ENCODE measurements at regions not wholly inside any gene's neighbourhood (a gene's known extent, or its start where the extent isn't known, plus 50 kb on each side); places are given as distances from the start of the nearest gene placed in this dataset.
"Not testable (repeated sequence)": the region's sequence is repeated elsewhere in the genome, so short reads cannot be mapped to it uniquely, and the experiment has no call there.

- H3K4me1 ChIP-seq (ENCODE audit: control insufficient read depth in 2 of 2, insufficient read depth in 2 of 2, low read length in 2 of 2), result no peaks in the 10 kb centered on the region
- no peak for DNase-seq (ENCODE audit: low read depth in 6 of 9, low spot score in 9 of 9)
- no peak overlapping the region for H3K27ac ChIP-seq (ENCODE audit: low read depth in 1 of 2, low read length in 1 of 2)
- no peaks in the 10 kb centered on the region for H3K27me3 ChIP-seq (ENCODE audit: control insufficient read depth in 2 of 2, insufficient read depth in 1 of 2, low read length in 1 of 2)
- no peak overlapping the region for H3K4me3 ChIP-seq (ENCODE audit: low read length in 2 of 2)
- WGBS, result 91% methylated on average over 6 of the region's 6 CpGs
- no peaks in the 10 kb centered on the region for H3K36me3 ChIP-seq (ENCODE audit: control insufficient read depth in 2 of 2, insufficient read depth in 2 of 2, low read length in 1 of 2)
- no peaks in the 10 kb centered on the region for H3K9me3 ChIP-seq (ENCODE audit: control insufficient read depth in 2 of 2, insufficient read depth in 1 of 2, low read length in 1 of 2)
These were observed 514.2 kb downstream of the SOX6 start for GRCh38 chr11:15841931-15842740.

GRCh38 chr11:15843309-15843872, 513.0 kb downstream of the SOX6 start:
- DNase-seq (ENCODE audit: low read depth in 6 of 9, low spot score in 9 of 9), result no peak
- WGBS, result 41% methylated on average over 10 of the region's 10 CpGs
- Histone ChIP-seq H3K27me3 (ENCODE audit: control insufficient read depth in 2 of 2, insufficient read depth in 1 of 2, low read length in 1 of 2) (no peaks in the 10 kb centered on the region), H3K4me1 (ENCODE audit: control insufficient read depth in 2 of 2, insufficient read depth in 2 of 2, low read length in 2 of 2) (no peaks in the 10 kb centered on the region), H3K9me3 (ENCODE audit: control insufficient read depth in 2 of 2, insufficient read depth in 1 of 2, low read length in 1 of 2) (no peaks in the 10 kb centered on the region), H3K27ac (ENCODE audit: low read depth in 1 of 2, low read length in 1 of 2) (no peak overlapping the region), H3K4me3 (ENCODE audit: low read length in 2 of 2) (no peak overlapping the region), H3K36me3 (ENCODE audit: control insufficient read depth in 2 of 2, insufficient read depth in 2 of 2, low read length in 1 of 2) (no peaks in the 10 kb centered on the region)

GRCh38 chr11:15845261-15845660, 511.1 kb downstream of the SOX6 start:
- no peak for DNase-seq (ENCODE audit: low read depth in 6 of 9, low spot score in 9 of 9)
- no peaks in the 10 kb centered on the region for H3K9me3 ChIP-seq (ENCODE audit: control insufficient read depth in 2 of 2, insufficient read depth in 1 of 2, low read length in 1 of 2)
- H3K27ac ChIP-seq (ENCODE audit: low read depth in 1 of 2, low read length in 1 of 2), result no peak overlapping the region
- no peaks in the 10 kb centered on the region for H3K36me3 ChIP-seq (ENCODE audit: control insufficient read depth in 2 of 2, insufficient read depth in 2 of 2, low read length in 1 of 2)
- H3K27me3 ChIP-seq (ENCODE audit: control insufficient read depth in 2 of 2, insufficient read depth in 1 of 2, low read length in 1 of 2), result no peaks in the 10 kb centered on the region
- no peak overlapping the region for H3K4me3 ChIP-seq (ENCODE audit: low read length in 2 of 2)
- H3K4me1 ChIP-seq (ENCODE audit: control insufficient read depth in 2 of 2, insufficient read depth in 2 of 2, low read length in 2 of 2), result no peaks in the 10 kb centered on the region

- 94% methylated on average over 2 of the region's 2 CpGs for WGBS
- no peak for DNase-seq (ENCODE audit: low read depth in 6 of 9, low spot score in 9 of 9)
- no peaks in the 10 kb centered on the region for H3K27me3 ChIP-seq (ENCODE audit: control insufficient read depth in 2 of 2, insufficient read depth in 1 of 2, low read length in 1 of 2)
- no peaks in the 10 kb centered on the region for H3K9me3 ChIP-seq (ENCODE audit: control insufficient read depth in 2 of 2, insufficient read depth in 1 of 2, low read length in 1 of 2)
- H3K4me3 ChIP-seq (ENCODE audit: low read length in 2 of 2), result no peak overlapping the region
- no peak overlapping the region for H3K27ac ChIP-seq (ENCODE audit: low read depth in 1 of 2, low read length in 1 of 2)
- no peaks in the 10 kb centered on the region for H3K36me3 ChIP-seq (ENCODE audit: control insufficient read depth in 2 of 2, insufficient read depth in 2 of 2, low read length in 1 of 2)
- no peaks in the 10 kb centered on the region for H3K4me1 ChIP-seq (ENCODE audit: control insufficient read depth in 2 of 2, insufficient read depth in 2 of 2, low read length in 2 of 2)
These were observed 507.6 kb downstream of the SOX6 start for GRCh38 chr11:15848631-15849168.

- whole genome bisulfite sequencing, result 92% methylated on average over 4 of the region's 4 CpGs
- no peaks in the 10 kb centered on the region for H3K27me3 ChIP-seq (ENCODE audit: control insufficient read depth in 2 of 2, insufficient read depth in 1 of 2, low read length in 1 of 2)
- no peaks in the 10 kb centered on the region for H3K9me3 ChIP-seq (ENCODE audit: control insufficient read depth in 2 of 2, insufficient read depth in 1 of 2, low read length in 1 of 2)
- H3K4me3 ChIP-seq (ENCODE audit: low read length in 2 of 2), result no peak overlapping the region
- no peak overlapping the region for H3K27ac ChIP-seq (ENCODE audit: low read depth in 1 of 2, low read length in 1 of 2)
- H3K4me1 ChIP-seq (ENCODE audit: control insufficient read depth in 2 of 2, insufficient read depth in 2 of 2, low read length in 2 of 2), result no peaks in the 10 kb centered on the region
- no peaks in the 10 kb centered on the region for H3K36me3 ChIP-seq (ENCODE audit: control insufficient read depth in 2 of 2, insufficient read depth in 2 of 2, low read length in 1 of 2)
- DNase-seq (ENCODE audit: low read depth in 6 of 9, low spot score in 9 of 9), result no peak
These were observed 507.1 kb downstream of the SOX6 start for GRCh38 chr11:15849257-15849656.

GRCh38 chr11:15850335-15850734, 506.0 kb downstream of the SOX6 start:
- not testable (repeated sequence) for H3K27me3 ChIP-seq (ENCODE audit: control insufficient read depth in 2 of 2, insufficient read depth in 1 of 2, low read length in 1 of 2); H3K9me3 ChIP-seq (ENCODE audit: control insufficient read depth in 2 of 2, insufficient read depth in 1 of 2, low read length in 1 of 2); H3K27ac ChIP-seq (ENCODE audit: low read depth in 1 of 2, low read length in 1 of 2); H3K4me3 ChIP-seq (ENCODE audit: low read length in 2 of 2); DNase-seq (ENCODE audit: low read depth in 6 of 9, low spot score in 9 of 9); H3K4me1 ChIP-seq (ENCODE audit: control insufficient read depth in 2 of 2, insufficient read depth in 2 of 2, low read length in 2 of 2); H3K36me3 ChIP-seq (ENCODE audit: control insufficient read depth in 2 of 2, insufficient read depth in 2 of 2, low read length in 1 of 2)

- DNase-seq (ENCODE audit: low read depth in 6 of 9, low spot score in 9 of 9), result no peak
- H3K27ac ChIP-seq (ENCODE audit: low read depth in 1 of 2, low read length in 1 of 2), result no peak overlapping the region
- WGBS, result 91% methylated on average over 5 of the region's 5 CpGs
These were observed 505.3 kb downstream of the SOX6 start for GRCh38 chr11:15851051-15851498.

GRCh38 chr11:15852179-15852578, 504.2 kb downstream of the SOX6 start:
- Histone ChIP-seq H3K9me3 (ENCODE audit: control insufficient read depth in 2 of 2, insufficient read depth in 1 of 2, low read length in 1 of 2) (no peaks in the 10 kb centered on the region), H3K36me3 (ENCODE audit: control insufficient read depth in 2 of 2, insufficient read depth in 2 of 2, low read length in 1 of 2) (no peaks in the 10 kb centered on the region), H3K4me1 (ENCODE audit: control insufficient read depth in 2 of 2, insufficient read depth in 2 of 2, low read length in 2 of 2) (no peaks in the 10 kb centered on the region), H3K4me3 (ENCODE audit: low read length in 2 of 2) (no peak overlapping the region), H3K27me3 (ENCODE audit: control insufficient read depth in 2 of 2, insufficient read depth in 1 of 2, low read length in 1 of 2) (no peaks in the 10 kb centered on the region), H3K27ac (ENCODE audit: low read depth in 1 of 2, low read length in 1 of 2) (no peak overlapping the region)
- DNase-seq (ENCODE audit: low read depth in 6 of 9, low spot score in 9 of 9), result no peak
- WGBS, result 69% methylated on average over 3 of the region's 3 CpGs

More at GRCh38 chr11:15851051-15851498, 505.3 kb downstream of the SOX6 start:
- Histone ChIP-seq H3K4me3 (ENCODE audit: low read length in 2 of 2) (no peak overlapping the region), H3K4me1 (ENCODE audit: control insufficient read depth in 2 of 2, insufficient read depth in 2 of 2, low read length in 2 of 2) (no peaks in the 10 kb centered on the region), H3K36me3 (ENCODE audit: control insufficient read depth in 2 of 2, insufficient read depth in 2 of 2, low read length in 1 of 2) (no peaks in the 10 kb centered on the region), H3K9me3 (ENCODE audit: control insufficient read depth in 2 of 2, insufficient read depth in 1 of 2, low read length in 1 of 2) (no peaks in the 10 kb centered on the region), H3K27me3 (ENCODE audit: control insufficient read depth in 2 of 2, insufficient read depth in 1 of 2, low read length in 1 of 2) (no peaks in the 10 kb centered on the region)

- no peaks in the 10 kb centered on the region for H3K9me3 ChIP-seq (ENCODE audit: control insufficient read depth in 2 of 2, insufficient read depth in 1 of 2, low read length in 1 of 2)
- H3K27me3 ChIP-seq (ENCODE audit: control insufficient read depth in 2 of 2, insufficient read depth in 1 of 2, low read length in 1 of 2), result no peaks in the 10 kb centered on the region
- no peak for DNase-seq (ENCODE audit: low read depth in 6 of 9, low spot score in 9 of 9)
- H3K4me1 ChIP-seq (ENCODE audit: control insufficient read depth in 2 of 2, insufficient read depth in 2 of 2, low read length in 2 of 2), result no peaks in the 10 kb centered on the region
- no peak overlapping the region for H3K4me3 ChIP-seq (ENCODE audit: low read length in 2 of 2)
- no peaks in the 10 kb centered on the region for H3K36me3 ChIP-seq (ENCODE audit: control insufficient read depth in 2 of 2, insufficient read depth in 2 of 2, low read length in 1 of 2)
- no peak overlapping the region for H3K27ac ChIP-seq (ENCODE audit: low read depth in 1 of 2, low read length in 1 of 2)
These were observed 502.1 kb downstream of the SOX6 start for GRCh38 chr11:15854245-15854644.
